ENCODE measurements at regions not wholly inside any gene's neighbourhood (a gene's known extent, or its start where the extent isn't known, plus 50 kb on each side); places are given as distances from the start of the nearest gene placed in this dataset.
A peak's percentile ranks its signal among the peaks of the same experiment; 100 is the strongest.

GRCh38 chr6:66662721-66663507, 955.9 kb upstream of the EYS start:
- no peaks in the 10 kb centered on the region for H3K9me3 ChIP-seq
- TF ChIP-seq CTCF (IDR thresholded peaks at IDR 0.05): no peak
- H3K36me3 ChIP-seq (ENCODE audit: insufficient read depth in 1 of 2, low read depth in 1 of 2): no peaks in the 10 kb centered on the region
- H3K27ac ChIP-seq: no peak overlapping the region
- ATAC-seq (no peak), DNase-seq (no peak)
- H3K27me3 ChIP-seq (ENCODE audit: insufficient read depth in 3 of 3, low read length in 2 of 3): no peaks in the 10 kb centered on the region
- no peak overlapping the region for H3K4me3 ChIP-seq
- 40 to 47% (median 42%) methylated on average over 6 of the region's 6 CpGs for WGBS, 3 donors
- intact Hi-C loops (cut with DNase I): no loop called here
- H3K4me1 ChIP-seq: no peaks in the 10 kb centered on the region

GRCh38 chr6:66662196-66662595, 955.2 kb upstream of the EYS start:
- Histone ChIP-seq H3K4me1 (no peaks in the 10 kb centered on the region), H3K4me3 (no peak overlapping the region), H3K9me3 (no peaks in the 10 kb centered on the region), H3K27me3 (ENCODE audit: insufficient read depth in 3 of 3, low read length in 2 of 3) (no peaks in the 10 kb centered on the region), H3K27ac (no peak overlapping the region), H3K36me3 (ENCODE audit: insufficient read depth in 1 of 2, low read depth in 1 of 2) (no peaks in the 10 kb centered on the region)
- DNase-seq (no peak), ATAC-seq (no peak)
- TF ChIP-seq CTCF (IDR thresholded peaks at IDR 0.05): no peak
- intact Hi-C loops (cut with DNase I): no loop called here

- H3K4me1 ChIP-seq: no peaks in the 10 kb centered on the region
- intact Hi-C loops (cut with DNase I): no loop called here
- no peak for TF ChIP-seq CTCF (IDR thresholded peaks at IDR 0.05)
Measured at GRCh38 chr6:66655420-66655819, 948.4 kb upstream of the EYS start.

GRCh38 chr6:66638518-66638917, 931.5 kb upstream of the EYS start:
- 71 to 81% (median 73%) methylated on average over 3 of the region's 3 CpGs for WGBS, 3 donors
- Histone ChIP-seq H3K9me3 (peaks cover 5% of the 10 kb centered on the region), H3K4me3 (no peak overlapping the region), H3K27ac (no peak overlapping the region), H3K4me1 (no peaks in the 10 kb centered on the region), H3K36me3 (ENCODE audit: insufficient read depth in 1 of 2, low read depth in 1 of 2) (no peaks in the 10 kb centered on the region), H3K27me3 (ENCODE audit: insufficient read depth in 3 of 3, low read length in 2 of 3) (no peaks in the 10 kb centered on the region)
- intact Hi-C loops (cut with DNase I): no loop called here
- no peak for DNase-seq
- no peak for ATAC-seq
- TF ChIP-seq CTCF (IDR thresholded peaks at IDR 0.05): no peak

More at GRCh38 chr6:66655420-66655819, 948.4 kb upstream of the EYS start:
- ATAC-seq (no peak), DNase-seq (peak in 1 of 2 donors; percentile 34)
- no peak overlapping the region for H3K4me3 ChIP-seq
- no peaks in the 10 kb centered on the region for H3K27me3 ChIP-seq (ENCODE audit: insufficient read depth in 3 of 3, low read length in 2 of 3)
- no peak overlapping the region for H3K27ac ChIP-seq
- no peaks in the 10 kb centered on the region for H3K36me3 ChIP-seq (ENCODE audit: insufficient read depth in 1 of 2, low read depth in 1 of 2)
- no peaks in the 10 kb centered on the region for H3K9me3 ChIP-seq
- WGBS, 3 donors: 90 to 94% (median 93%) methylated on average over 13 of the region's 13 CpGs

GRCh38 chr6:66638099-66638498, 931.1 kb upstream of the EYS start:
- Histone ChIP-seq H3K27ac (no peak overlapping the region), H3K4me1 (no peaks in the 10 kb centered on the region), H3K9me3 (peaks cover 5% of the 10 kb centered on the region), H3K36me3 (ENCODE audit: insufficient read depth in 1 of 2, low read depth in 1 of 2) (no peaks in the 10 kb centered on the region), H3K4me3 (no peak overlapping the region), H3K27me3 (ENCODE audit: insufficient read depth in 3 of 3, low read length in 2 of 3) (no peaks in the 10 kb centered on the region)
- DNase-seq (no peak), ATAC-seq (no peak)
- TF ChIP-seq CTCF (IDR thresholded peaks at IDR 0.05): no peak
- WGBS, 3 donors: 60 to 65% (median 65%) methylated on average over 5 of the region's 5 CpGs
- intact Hi-C loops (cut with DNase I): no loop called here
